GM12891 (cell line): ENCODE measurements at regions not wholly inside any gene's neighbourhood (a gene's known extent, or its start where the extent isn't known, plus 50 kb on each side); places are given as distances from the start of the nearest gene placed in this dataset.

Experiments used
- PAX5 ChIP-seq: IDR thresholded peaks from 2 replicates; pipeline ENCODE4 v1.6.1; 2011; ENCODE audit warnings: low read length, moderate library complexity, mild to moderate bottlenecking; ENCODE audit not compliant: insufficient read depth, severe bottlenecking
- POLR2A ChIP-seq: IDR thresholded peaks from 2 replicates; pipeline ENCODE4 v1.6.1; 2011; ENCODE audit warnings: low read depth, low read length, control low read depth
- POLR2AphosphoS5 ChIP-seq: IDR thresholded peaks from 2 replicates; pipeline ENCODE4 v1.6.1; 2011; ENCODE audit warnings: low read depth, low read length, control low read depth
- POU2F2 ChIP-seq: IDR thresholded peaks from 2 replicates; pipeline ENCODE4 v1.6.1; 2011; ENCODE audit warnings: low read depth, mild to moderate bottlenecking, control low read depth, low read length, moderate library complexity
- SPI1 ChIP-seq: IDR thresholded peaks from 2 replicates; pipeline ENCODE4 v1.6.1; 2011; ENCODE audit warnings: low read depth, low read length, control low read depth
- TAF1 ChIP-seq: IDR thresholded peaks from 2 replicates; pipeline ENCODE4 v1.6.1; 2011; ENCODE audit warnings: low read depth, low read length, control low read depth

- TF ChIP-seq POLR2A (no peak), POLR2AphosphoS5 (no peak), TAF1 (no peak), POU2F2 (no peak), SPI1 (no peak), PAX5 (no peak)
Measured at GRCh38 chr11:25242928-25243327, 746.1 kb downstream of the LUZP2 start.
